GM12878 (cell line): ENCODE measurements at regions not wholly inside any gene's neighbourhood (a gene's known extent, or its start where the extent isn't known, plus 50 kb on each side); places are given as distances from the start of the nearest gene placed in this dataset.

Source experiments
- ATAC-seq: fragments of 200-7000 bp; cut with Tn5 transposase; 3 replicates; pipeline ENCODE4 v1.9.1; 2020; ENCODE audit warnings: mild to moderate bottlenecking, moderate library complexity
- BruUV-seq: library from RNA; stranded (reverse); fragments of 400-500 nt; replicated peaks from 2 replicates; lab custom pipeline; 2021; lab: Mats Ljungman, UMichigan
- CTCF ChIA-PET: fragments of 300-600 bp; sonication (Branson Sonifier 250); formaldehyde crosslinking; extraction: SDS; loops from one replicate; lab custom pipeline; 2021; ENCODE audit warnings: inconsistent platforms; lab: Yijun Ruan, JAX
- POLR2A ChIA-PET: fragments of 350-600 bp; formaldehyde crosslinking; extraction: SDS; loops from one replicate; lab custom pipeline; 2021; ENCODE audit warnings: inconsistent platforms; lab: Charles Lee
- RAD21 ChIA-PET: fragments of 300-600 bp; sonication (Branson Sonifier 250); formaldehyde crosslinking; loops from one replicate; lab custom pipeline; 2023; ENCODE audit warnings: antibody characterized with exemption; ENCODE audit not compliant: unreplicated experiment; lab: Charles Lee
- SMC1A ChIA-PET: fragments of 300-600 bp; sonication (Branson Sonifier 250); formaldehyde crosslinking; loops from one replicate; lab custom pipeline; 2023; ENCODE audit not compliant: unreplicated experiment, uncharacterized antibody; lab: Charles Lee
- DNase-seq: peaks from one replicate; pipeline ENCODE4 v3.0.0-alpha.2; 2011; ENCODE audit warnings: low read depth, low spot score
- FAIRE-seq: peaks from 3 replicates; lab custom pipeline; 2011; peaks lifted over from hg19 to GRCh38; lab: Jason Lieb, UNC
- H2AFZ ChIP-seq: 2 replicates; pipeline ENCODE4 v1.6.0; 2011; ENCODE audit warnings: low read depth, low read length, control low read depth; ENCODE audit not compliant: control insufficient read depth
- H3K27ac ChIP-seq: 2 replicates; pipeline ENCODE4 v1.5.1; 2011; ENCODE audit warnings: control low read depth; ENCODE audit not compliant: control insufficient read depth, insufficient read depth
- H3K27me3 ChIP-seq, 2 experiments: replicated peaks in 1 of 2; 2 replicates each; pipeline versions ENCODE4 v1.6.0 to v1.6.1; 2011; ENCODE audit warnings: low read length in 1 of 2; ENCODE audit not compliant: control insufficient read depth in 2 of 2, insufficient read depth in 2 of 2
- H3K36me3 ChIP-seq, 2 experiments: 2 replicates each; pipeline ENCODE4 v1.5.1; 2011; ENCODE audit warnings: low read length in 1 of 2; ENCODE audit not compliant: control insufficient read depth in 2 of 2, insufficient read depth in 2 of 2
- H3K4me1 ChIP-seq: 2 replicates; pipeline ENCODE4 v1.6.1; 2011; ENCODE audit warnings: mild to moderate bottlenecking, low read length, moderate library complexity, mixed read lengths; ENCODE audit not compliant: control insufficient read depth, insufficient read depth
- H3K4me2 ChIP-seq: 2 replicates; pipeline ENCODE4 v1.6.0; 2011; ENCODE audit warnings: control low read depth; ENCODE audit not compliant: control insufficient read depth, insufficient read depth
- H3K4me3 ChIP-seq: fragments of 200-600 bp; sonication (generic); 2 replicates; pipeline ENCODE4 v1.5.1; 2016
- H3K79me2 ChIP-seq: 2 replicates; pipeline ENCODE4 v1.6.0; 2011; ENCODE audit warnings: low read length; ENCODE audit not compliant: control insufficient read depth, insufficient read depth
- H3K9ac ChIP-seq: 2 replicates; pipeline ENCODE4 v1.8.0; 2011; ENCODE audit warnings: low read length, control low read depth, mixed read lengths; ENCODE audit not compliant: control insufficient read depth, insufficient read depth
- H3K9me3 ChIP-seq: replicated peaks from 3 replicates; pipeline ENCODE4 v1.5.1; 2011; ENCODE audit warnings: mild to moderate bottlenecking, low read length; ENCODE audit not compliant: control insufficient read depth, insufficient read depth
- H4K20me1 ChIP-seq: 2 replicates; pipeline ENCODE4 v1.6.0; 2011; ENCODE audit not compliant: control insufficient read depth, insufficient read depth
- ASH2L ChIP-seq: fragments of 300-600, 200-600 bp; sonication (generic); IDR thresholded peaks from 2 replicates; pipeline ENCODE4 v1.6.1; 2017; ENCODE audit warnings: low read depth, mild to moderate bottlenecking, borderline replicate concordance
- CHD4 ChIP-seq: fragments of 200-600 bp; sonication (generic); IDR thresholded peaks from 2 replicates; pipeline ENCODE4 v1.6.1; 2016; ENCODE audit warnings: mild to moderate bottlenecking
- CUX1 ChIP-seq: IDR thresholded peaks from 2 replicates; pipeline ENCODE4 v1.6.1; 2012; ENCODE audit warnings: improper control_type of control experiment, low read depth, low read length; ENCODE audit not compliant: insufficient replicate concordance
- KAT2A ChIP-seq: conservative IDR thresholded peaks from 2 replicates; pipeline ENCODE4 v1.6.1; 2011; ENCODE audit warnings: low read depth, low read length; ENCODE audit not compliant: control insufficient read depth
- MTA2 ChIP-seq: fragments of 450-650 bp; IDR thresholded peaks from 2 replicates; pipeline ENCODE4 v1.6.1; 2016; ENCODE audit warnings: low read depth, mild to moderate bottlenecking, moderate library complexity
- PKNOX1 ChIP-seq: fragments of 450-650 bp; IDR thresholded peaks from 2 replicates; pipeline ENCODE4 v1.6.1; 2016; ENCODE audit warnings: mild to moderate bottlenecking
- RB1 ChIP-seq: fragments of 450-650 bp; formaldehyde crosslinking; IDR thresholded peaks from 2 replicates; pipeline ENCODE4 v1.6.1; 2017; ENCODE audit warnings: mild to moderate bottlenecking, borderline replicate concordance
- SPI1 ChIP-seq: IDR thresholded peaks from 2 replicates; pipeline ENCODE4 v1.6.1; 2011; ENCODE audit warnings: low read depth, mild to moderate bottlenecking, low read length, moderate library complexity, borderline replicate concordance; ENCODE audit not compliant: insufficient read depth
- USF2 ChIP-seq: IDR thresholded peaks from 2 replicates; pipeline ENCODE4 v1.6.1; 2011; ENCODE audit warnings: low read depth, low read length, improper control_type of control experiment, borderline replicate concordance
- ZBTB11 ChIP-seq: fragments of 450-650 bp; formaldehyde crosslinking; IDR thresholded peaks from 2 replicates; pipeline ENCODE4 v1.5.0; 2022; ENCODE audit warnings: mild to moderate bottlenecking, missing genetic modification characterization
- WGBS: methylation state at CpG from one replicate; pipeline ENCODE4 v1.1.6; 2016; ENCODE audit warnings: low lambda C conversion rate; ENCODE audit not compliant: insufficient replicate concordance, insufficient coverage; ENCODE audit errors: missing lambda C conversion rate; 5-methylcytosine and 5-hydroxymethylcytosine counted together
- in situ Hi-C: fragments of 300-500 bp; cut with MboI; formaldehyde crosslinking; loops from 9 replicates; pipeline ENCODE4 v1.14.3; 2018; ENCODE audit warnings: mixed read lengths
- intact Hi-C: fragments of 100-400 bp; cut with micrococcal nuclease; formaldehyde crosslinking; loops from one replicate; pipeline ENCODE4 v1.14.2; 2022; ENCODE audit not compliant: unreplicated experiment

- no peak overlapping the region for H3K9ac ChIP-seq
- H3K27ac ChIP-seq = no peak overlapping the region
- H2AFZ ChIP-seq = no peak overlapping the region
- intact Hi-C loops (no loop called here), in situ Hi-C loops (no loop called here)
- no peak overlapping the region for H3K4me3 ChIP-seq
- TF ChIP-seq ASH2L (no peak), CUX1 (no peak), USF2 (no peak), MTA2 (no peak), PKNOX1 (no peak), RB1 (no peak), CHD4 (no peak), KAT2A (no peak), SPI1 (no peak), ZBTB11 (CRISPR knock-in tag) (no peak)
- no peaks in the 10 kb centered on the region for H3K9me3 ChIP-seq
- H4K20me1 ChIP-seq = no peaks in the 10 kb centered on the region
- no peak for DNase-seq
- H3K4me1 ChIP-seq = no peaks in the 10 kb centered on the region
- H3K27me3 ChIP-seq = no peaks in the 10 kb centered on the region
- no peak for FAIRE-seq
- ATAC-seq = peak; percentile 59
- CTCF ChIA-PET = no interaction called here
- POLR2A ChIA-PET = no interaction called here
- BruUV-seq = no TSS peak
- no peak overlapping the region for H3K4me2 ChIP-seq
- H3K36me3 ChIP-seq = no peaks in the 10 kb centered on the region
- SMC1A ChIA-PET = no interaction called here
- RAD21 ChIA-PET = no interaction called here
- no peaks in the 10 kb centered on the region for H3K79me2 ChIP-seq
- WGBS = 15% methylated on average over 4 of the region's 4 CpGs
Observed at GRCh38 chr1:78250201-78250600, 204.4 kb downstream of the GIPC2 start.
